Gastrocnemius medialis (tissue), 4 donors: ENCODE measurements at regions not wholly inside any gene's neighbourhood (a gene's known extent, or its start where the extent isn't known, plus 50 kb on each side); places are given as distances from the start of the nearest gene placed in this dataset.

Source experiments
- CTCF ChIP-seq, 5 experiments: fragments of 450-650 bp in 3 of 5; fragments of 200-600 bp in 2 of 5; sonication (generic) in 2 of 5; IDR thresholded peaks in 4 of 5; conservative IDR thresholded peaks in 1 of 5; 1 replicate in 4 of 5; 2 replicates in 1 of 5; pipeline ENCODE4 v1.5.1; 2016 to 2019; ENCODE audit warnings: antibody characterized with exemption in 5 of 5, mild to moderate bottlenecking in 3 of 5, moderate library complexity in 3 of 5
- POLR2A ChIP-seq, 2 donors: fragments of 450-650 bp; IDR thresholded peaks; one replicate each; pipeline ENCODE4 v1.6.1; 2017; ENCODE audit warnings: antibody characterized with exemption in 2 of 2, mild to moderate bottlenecking in 2 of 2, moderate library complexity in 2 of 2

DNA sequence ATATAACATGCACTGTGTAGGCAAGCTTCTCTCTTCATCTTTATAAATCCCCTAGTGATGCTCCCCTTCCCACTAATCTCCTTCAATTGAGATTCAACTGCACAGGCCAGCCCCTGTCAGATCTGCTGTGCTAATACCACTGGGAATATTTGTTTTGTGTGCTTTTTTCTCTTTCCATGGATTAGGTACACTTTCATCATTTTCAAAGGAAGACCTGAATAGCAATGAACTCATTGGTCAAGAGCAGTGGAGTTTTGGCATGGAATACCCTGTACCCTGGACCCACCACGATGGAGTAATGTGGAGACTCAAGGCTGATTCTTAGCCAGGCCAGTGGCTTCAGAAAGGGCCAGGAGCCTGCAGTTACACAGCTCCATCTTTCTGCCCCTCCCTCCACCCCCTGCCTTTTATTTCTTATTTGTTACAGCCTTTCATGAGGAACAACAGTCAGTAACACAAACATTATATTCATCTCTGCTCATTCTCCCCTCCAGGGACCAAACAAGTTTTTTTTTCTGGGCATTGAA, 75.4 kb upstream of the KCNG1 start:
- TF ChIP-seq CTCF (IDR thresholded peaks at IDR 0.05 in 4 of 5, conservative IDR thresholded peaks at IDR 0.05 in 1 of 5) (no peak), POLR2A (IDR thresholded peaks at IDR 0.05) (no peak)
